HUES64 (cell line): ENCODE measurements at regions not wholly inside any gene's neighbourhood (a gene's known extent, or its start where the extent isn't known, plus 50 kb on each side); places are given as distances from the start of the nearest gene placed in this dataset.

ENCODE experiments used
- H3K27ac ChIP-seq: 2 replicates; pipeline ENCODE4 v1.7.0; 2013; ENCODE audit warnings: low read depth, low read length, inconsistent platforms
- H3K27me3 ChIP-seq: 2 replicates; pipeline ENCODE4 v1.6.1; 2013; ENCODE audit warnings: mild to moderate bottlenecking, low read length; ENCODE audit not compliant: insufficient read depth
- H3K36me3 ChIP-seq: 2 replicates; pipeline ENCODE4 v1.6.1; 2013; ENCODE audit warnings: mild to moderate bottlenecking, low read length; ENCODE audit not compliant: insufficient read depth
- H3K4me1 ChIP-seq: 2 replicates; pipeline ENCODE4 v1.6.1; 2013; ENCODE audit warnings: mild to moderate bottlenecking, low read length, moderate library complexity; ENCODE audit not compliant: insufficient read depth
- H3K4me3 ChIP-seq: 2 replicates; pipeline ENCODE4 v1.5.1; 2013; ENCODE audit warnings: mild to moderate bottlenecking, low read length, moderate library complexity
- H3K9ac ChIP-seq: 2 replicates; pipeline ENCODE4 v1.6.1; 2013; ENCODE audit warnings: mild to moderate bottlenecking, low read depth, low read length
- H3K9me3 ChIP-seq: 2 replicates; pipeline ENCODE4 v1.6.1; 2013; ENCODE audit warnings: low read depth, low read length; ENCODE audit not compliant: insufficient read depth
- WGBS: fragments of 150-250, 120-280 bp; methylation state at CpG from one replicate; pipeline ENCODE4 v1.1.7; 2013; ENCODE audit warnings: missing lambda C conversion rate; 5-methylcytosine and 5-hydroxymethylcytosine counted together

DNA sequence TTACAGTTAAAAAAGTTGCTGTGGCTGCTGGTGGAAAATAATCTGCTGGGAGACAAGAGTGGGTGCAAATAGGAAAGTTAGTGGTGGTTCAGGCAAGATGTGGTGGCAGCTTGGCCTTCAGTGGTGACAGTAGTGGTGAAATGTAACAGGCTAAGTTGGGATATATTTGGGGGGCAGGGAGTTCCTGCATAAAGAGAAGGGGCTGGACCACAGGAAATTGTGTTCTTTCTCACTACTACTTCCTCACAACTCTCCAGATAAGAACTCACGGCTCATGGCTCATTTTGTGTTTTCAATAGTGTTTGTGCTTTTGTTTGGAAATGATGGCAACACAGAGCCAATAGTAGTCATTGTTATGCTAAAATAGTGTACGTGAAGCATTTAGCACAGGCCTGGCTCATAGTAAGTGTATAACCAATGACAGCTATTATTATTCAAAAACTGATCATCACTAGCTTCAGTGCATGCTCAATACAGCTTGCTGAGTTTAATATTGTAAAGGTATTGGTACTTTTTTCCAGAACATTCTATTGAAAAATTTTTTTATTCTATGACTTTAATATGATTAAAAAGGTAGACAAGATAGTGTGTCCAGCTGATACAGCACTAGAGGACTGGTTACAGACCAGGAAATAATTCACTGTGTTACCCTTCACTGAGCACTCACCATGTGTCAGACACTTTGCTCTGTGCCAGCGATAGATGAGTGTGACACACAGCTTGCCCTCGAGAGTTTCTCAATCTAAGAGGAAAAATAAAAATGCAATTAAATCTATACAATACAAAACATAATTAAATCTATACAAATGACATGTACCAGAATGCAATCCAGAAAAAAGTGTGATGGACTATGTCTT, 209.8 kb downstream of the POU4F1 start:
- Histone ChIP-seq H3K4me1 (0 out of 2 replicates have a peak, but pooled peaks cover 4% of the 10 kb centered on the region), H3K27ac (no peak overlapping the region), H3K9ac (no peak overlapping the region), H3K36me3 (no peaks in the 10 kb centered on the region), H3K9me3 (no peaks in the 10 kb centered on the region), H3K27me3 (no peaks in the 10 kb centered on the region), H3K4me3 (no peak overlapping the region)
- 67% methylated on average over 3 of the region's 4 CpGs for WGBS

DNA sequence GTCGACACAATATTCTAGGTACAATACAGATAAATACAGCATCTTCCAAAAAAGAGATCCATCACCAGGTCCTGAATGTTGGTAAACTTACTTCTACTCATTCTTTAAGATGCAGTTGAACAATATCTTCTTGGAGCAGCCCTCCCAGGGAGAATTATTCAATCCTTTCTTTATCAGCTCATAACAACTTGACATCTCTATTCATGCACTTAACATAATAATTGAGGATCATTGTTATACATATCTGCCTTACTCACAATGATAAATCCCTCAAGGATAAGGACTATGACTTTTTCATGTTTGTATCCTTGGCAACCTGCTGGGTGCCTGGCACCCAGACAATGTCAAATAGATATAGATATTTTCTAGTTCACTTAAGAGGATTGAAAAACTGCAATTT, 219.5 kb downstream of the POU4F1 start:
- H3K36me3 ChIP-seq = no peaks in the 10 kb centered on the region
- no peak overlapping the region for H3K9ac ChIP-seq
- H3K4me1 ChIP-seq = peaks cover 19% of the 10 kb centered on the region
- no peak overlapping the region for H3K4me3 ChIP-seq
- no peak overlapping the region for H3K27ac ChIP-seq
- H3K27me3 ChIP-seq = no peaks in the 10 kb centered on the region
- 95% methylated on average over 1 of the region's 1 CpG for WGBS
- no peaks in the 10 kb centered on the region for H3K9me3 ChIP-seq

DNA sequence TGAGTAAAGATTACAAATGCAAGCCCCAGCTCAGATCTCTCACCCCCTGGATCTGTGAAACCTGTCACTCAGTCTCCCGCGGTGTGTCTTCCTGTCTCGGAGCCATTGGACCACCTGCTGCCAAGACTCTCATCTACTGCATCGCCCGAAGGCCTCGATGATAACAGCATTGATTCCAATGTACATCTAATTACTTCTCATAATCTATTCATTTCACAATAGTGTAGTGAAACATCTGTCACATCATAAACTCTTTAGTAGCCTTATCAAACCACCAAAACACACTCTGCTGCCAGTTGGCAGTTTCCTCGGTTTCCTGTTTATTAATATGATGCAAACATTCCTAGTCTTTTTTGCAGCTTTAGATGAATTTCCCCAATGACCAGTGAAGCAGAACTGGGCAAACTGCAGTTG, 220.3 kb downstream of the POU4F1 start:
- no peak overlapping the region for H3K4me3 ChIP-seq
- H3K9me3 ChIP-seq = no peaks in the 10 kb centered on the region
- no peak overlapping the region for H3K9ac ChIP-seq
- 86% methylated on average over 7 of the region's 7 CpGs for WGBS
- H3K27ac ChIP-seq = no peak overlapping the region
- H3K27me3 ChIP-seq = no peaks in the 10 kb centered on the region
- H3K36me3 ChIP-seq = no peaks in the 10 kb centered on the region
- peaks cover 19% of the 10 kb centered on the region for H3K4me1 ChIP-seq

DNA sequence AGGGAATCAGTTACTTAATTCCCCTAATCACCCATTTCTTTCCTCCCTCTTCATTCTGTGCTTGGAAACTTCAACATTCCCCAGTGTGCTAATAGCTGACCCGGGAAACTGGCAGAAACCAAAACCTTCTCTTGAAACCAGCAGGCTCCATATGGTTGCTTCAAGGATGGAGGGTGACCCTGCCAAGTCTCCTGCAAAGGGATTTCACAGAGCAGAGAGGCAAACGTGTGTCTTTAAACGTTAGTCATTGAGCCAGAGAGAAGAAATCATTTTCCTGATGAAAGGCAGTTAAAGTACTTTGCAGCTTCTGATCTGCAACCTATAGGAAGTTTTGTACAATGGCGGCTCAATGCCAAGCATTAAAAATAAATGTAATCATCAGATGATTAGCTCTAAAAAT, 220.9 kb downstream of the POU4F1 start:
- H3K9ac ChIP-seq = no peak overlapping the region
- no peak overlapping the region for H3K27ac ChIP-seq
- H3K4me1 ChIP-seq = peaks cover 19% of the 10 kb centered on the region
- H3K9me3 ChIP-seq = no peaks in the 10 kb centered on the region
- 73% methylated on average over 4 of the region's 4 CpGs for WGBS
- H3K27me3 ChIP-seq = no peaks in the 10 kb centered on the region
- H3K36me3 ChIP-seq = no peaks in the 10 kb centered on the region
- no peak overlapping the region for H3K4me3 ChIP-seq

DNA sequence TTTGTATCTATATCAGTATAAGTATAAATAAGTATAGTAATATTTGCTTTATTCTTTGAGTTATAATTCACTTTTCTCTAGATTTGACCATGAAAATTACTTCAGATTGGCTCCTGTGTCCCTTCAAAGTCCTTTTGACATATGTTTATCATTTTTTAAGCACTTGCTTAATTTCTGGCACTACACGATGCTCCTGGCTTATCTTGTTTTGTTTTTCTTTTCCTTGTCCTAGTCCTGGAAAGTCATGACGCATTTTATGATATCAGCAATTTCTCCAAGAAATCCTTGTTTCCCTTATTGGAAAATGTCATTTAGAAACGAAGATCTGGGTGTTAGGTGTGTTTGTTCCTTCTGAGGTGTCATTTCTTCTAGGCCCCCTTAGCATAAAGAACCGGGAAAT, 226.5 kb downstream of the POU4F1 start:
- 95% methylated on average over 3 of the region's 4 CpGs for WGBS
- Histone ChIP-seq H3K9me3 (no peaks in the 10 kb centered on the region), H3K27ac (no peak overlapping the region), H3K36me3 (no peaks in the 10 kb centered on the region), H3K9ac (no peak overlapping the region), H3K27me3 (no peaks in the 10 kb centered on the region), H3K4me3 (no peak overlapping the region), H3K4me1 (no peaks in the 10 kb centered on the region)

DNA sequence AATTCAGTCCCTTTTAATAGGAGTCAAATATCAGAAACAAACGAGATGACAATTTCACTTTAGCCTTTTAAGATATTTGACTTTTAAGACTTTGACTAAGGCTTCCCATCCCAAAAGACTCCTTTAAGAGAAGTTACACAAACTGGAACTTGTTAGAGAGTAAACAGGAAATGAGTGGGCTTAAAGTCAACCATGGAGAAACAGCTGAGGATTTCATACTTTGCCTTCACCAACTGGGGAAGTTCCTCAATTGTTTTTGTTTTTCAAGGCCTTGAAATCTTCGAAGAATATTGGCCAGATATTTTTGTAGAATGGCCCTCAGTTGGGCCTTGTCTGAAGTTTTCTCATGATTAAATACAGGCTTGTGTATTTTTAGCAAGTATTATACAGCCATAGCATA, 227.3 kb downstream of the POU4F1 start:
- no peak overlapping the region for H3K4me3 ChIP-seq
- no peaks in the 10 kb centered on the region for H3K27me3 ChIP-seq
- H3K9ac ChIP-seq = no peak overlapping the region
- H3K4me1 ChIP-seq = no peaks in the 10 kb centered on the region
- no peaks in the 10 kb centered on the region for H3K9me3 ChIP-seq
- WGBS = 90% methylated on average over 2 of the region's 2 CpGs
- no peaks in the 10 kb centered on the region for H3K36me3 ChIP-seq
- no peak overlapping the region for H3K27ac ChIP-seq

DNA sequence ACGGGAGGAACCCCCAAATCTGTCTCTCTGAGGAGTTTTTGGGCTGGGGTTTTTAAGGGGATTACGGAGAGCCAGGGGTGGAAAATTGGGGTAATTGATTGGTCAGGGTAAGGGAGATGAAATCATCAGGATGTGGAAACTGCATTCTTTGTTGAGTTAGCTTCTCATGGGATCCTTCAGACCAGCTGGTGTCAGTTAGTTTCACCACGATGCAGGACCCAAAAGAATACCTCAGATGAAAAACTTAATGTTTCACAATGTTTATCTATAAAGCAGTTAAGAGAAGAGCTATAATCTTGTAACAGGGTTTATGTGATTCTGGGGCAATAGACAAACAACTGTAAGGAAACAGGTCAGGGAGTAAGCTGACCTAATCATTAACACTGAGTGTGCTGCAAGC, 230.8 kb downstream of the POU4F1 start:
- 88% methylated on average over 3 of the region's 3 CpGs for WGBS
- Histone ChIP-seq H3K9me3 (no peaks in the 10 kb centered on the region), H3K27me3 (no peaks in the 10 kb centered on the region), H3K27ac (no peak overlapping the region), H3K36me3 (no peaks in the 10 kb centered on the region), H3K4me1 (no peaks in the 10 kb centered on the region), H3K4me3 (no peak overlapping the region), H3K9ac (no peak overlapping the region)

DNA sequence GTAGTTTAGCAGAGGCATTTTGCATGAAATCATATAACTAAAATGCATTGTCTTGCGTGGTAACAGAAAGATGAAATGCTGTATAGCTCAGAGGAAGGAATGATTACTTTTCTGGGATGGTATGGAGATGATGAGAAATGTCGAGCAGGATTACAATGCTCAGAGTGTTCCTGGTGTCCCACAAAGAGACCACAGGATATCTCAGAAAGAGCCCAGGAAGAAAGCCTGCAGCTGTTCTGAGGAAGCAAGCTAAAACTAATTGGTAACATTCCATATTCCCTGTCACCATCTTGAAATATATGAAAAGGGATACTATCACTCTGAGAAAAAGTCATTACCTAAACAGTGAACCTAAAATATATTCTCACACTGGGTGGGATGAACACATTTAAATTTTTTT, 233.1 kb downstream of the POU4F1 start:
- WGBS = 94% methylated on average over 2 of the region's 2 CpGs
- Histone ChIP-seq H3K27me3 (no peaks in the 10 kb centered on the region), H3K36me3 (no peaks in the 10 kb centered on the region), H3K4me3 (no peak overlapping the region), H3K4me1 (no peaks in the 10 kb centered on the region), H3K9me3 (no peaks in the 10 kb centered on the region), H3K9ac (no peak overlapping the region), H3K27ac (no peak overlapping the region)

DNA sequence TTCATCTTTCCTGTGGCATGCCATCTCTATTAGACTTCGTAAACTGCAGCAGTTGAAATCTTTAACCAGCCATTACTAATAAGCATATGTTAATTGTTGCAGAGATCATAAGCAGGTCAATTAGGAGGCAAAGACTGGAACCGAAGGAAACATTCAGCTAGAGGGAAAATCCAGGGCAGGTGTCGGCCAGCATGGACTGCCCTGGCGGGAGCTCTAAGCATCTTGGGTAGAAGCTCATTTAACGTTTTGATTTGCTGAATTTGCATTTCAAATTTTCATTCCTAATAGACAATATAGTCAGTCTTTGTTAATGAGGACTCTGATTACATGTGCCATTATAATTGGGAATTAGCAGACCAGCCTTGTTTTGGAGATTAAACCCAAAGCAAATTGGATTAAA, 238.6 kb downstream of the POU4F1 start:
- no peaks in the 10 kb centered on the region for H3K27me3 ChIP-seq
- no peaks in the 10 kb centered on the region for H3K4me1 ChIP-seq
- H3K9me3 ChIP-seq = no peaks in the 10 kb centered on the region
- H3K36me3 ChIP-seq = no peaks in the 10 kb centered on the region
- WGBS = 91% methylated on average over 5 of the region's 5 CpGs
- H3K27ac ChIP-seq = no peak overlapping the region
- no peak overlapping the region for H3K4me3 ChIP-seq
- no peak overlapping the region for H3K9ac ChIP-seq

DNA sequence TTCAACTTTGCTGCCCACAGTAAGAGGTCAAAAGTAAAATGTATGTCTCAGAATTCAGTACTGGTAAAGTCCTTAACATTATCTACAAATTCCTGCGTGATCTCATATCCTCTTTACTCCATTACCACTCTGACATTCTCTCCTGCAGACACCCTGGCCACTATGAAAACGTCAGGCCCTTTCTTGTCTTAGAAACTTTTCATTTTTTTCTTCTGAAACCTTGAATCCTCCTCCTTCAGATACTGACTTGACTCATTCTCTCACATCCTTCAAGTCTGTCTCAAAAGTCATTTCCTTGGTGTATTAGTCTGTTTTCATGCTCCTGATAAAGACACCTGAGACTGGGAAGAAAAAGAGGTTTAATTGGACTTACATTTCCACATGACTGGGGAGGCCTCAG, 262.3 kb downstream of the POU4F1 start:
- Histone ChIP-seq H3K4me3 (no peak overlapping the region), H3K27me3 (no peaks in the 10 kb centered on the region), H3K9me3 (no peaks in the 10 kb centered on the region), H3K27ac (no peak overlapping the region), H3K36me3 (no peaks in the 10 kb centered on the region), H3K9ac (no peak overlapping the region), H3K4me1 (no peaks in the 10 kb centered on the region)
- 87% methylated on average over 2 of the region's 2 CpGs for WGBS

DNA sequence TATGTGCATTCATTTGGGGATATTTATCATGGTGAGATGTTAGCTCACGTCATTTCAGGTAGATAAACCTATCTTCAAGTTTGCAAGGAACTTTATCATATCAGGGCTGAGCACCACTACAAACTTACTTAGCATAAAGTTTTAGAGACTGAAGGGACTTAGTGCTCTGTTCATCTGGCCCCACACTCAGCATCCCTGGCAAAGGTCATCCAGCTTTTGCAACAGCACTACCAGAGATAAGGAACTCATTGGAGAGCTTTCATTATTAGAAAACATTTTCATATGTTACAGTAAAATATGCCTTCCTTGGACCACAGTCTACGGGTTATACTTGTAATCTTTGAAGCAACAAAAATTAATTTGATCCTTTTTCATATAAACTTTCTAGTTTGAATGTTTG, 263.4 kb downstream of the POU4F1 start:
- Histone ChIP-seq H3K36me3 (no peaks in the 10 kb centered on the region), H3K9ac (no peak overlapping the region), H3K27me3 (no peaks in the 10 kb centered on the region), H3K27ac (no peak overlapping the region), H3K4me1 (no peaks in the 10 kb centered on the region), H3K4me3 (no peak overlapping the region), H3K9me3 (no peaks in the 10 kb centered on the region)
- WGBS = 100% methylated on average over 1 of the region's 2 CpGs

DNA sequence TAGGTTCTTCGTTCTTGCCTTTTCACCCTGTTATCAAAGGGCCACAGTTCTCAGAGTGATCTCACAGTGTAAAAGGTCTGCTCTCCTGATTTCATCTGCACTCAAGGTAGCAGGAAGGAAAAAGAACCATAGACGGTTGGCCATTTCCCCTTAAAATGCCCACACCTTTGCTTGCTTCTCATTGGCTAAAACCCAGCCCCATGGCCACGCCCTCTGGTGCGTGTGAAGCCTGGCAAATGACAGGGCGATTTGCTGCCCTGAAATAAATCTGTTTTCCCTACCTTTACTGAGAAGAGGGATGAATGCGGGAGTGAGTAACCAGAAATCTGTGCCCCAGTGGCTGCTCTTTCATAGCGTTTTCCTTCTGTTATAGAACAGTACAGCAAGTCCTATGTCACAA, 269.3 kb downstream of the POU4F1 start:
- Histone ChIP-seq H3K4me3 (no peak overlapping the region), H3K4me1 (no peaks in the 10 kb centered on the region), H3K27ac (no peak overlapping the region), H3K9me3 (no peaks in the 10 kb centered on the region), H3K9ac (no peak overlapping the region), H3K27me3 (no peaks in the 10 kb centered on the region), H3K36me3 (no peaks in the 10 kb centered on the region)
- WGBS = 85% methylated on average over 7 of the region's 7 CpGs
